CD4-positive, alpha-beta T cell treated with Interleukin-4 for 1 hour (primary cell): ENCODE measurements at regions not wholly inside any gene's neighbourhood (a gene's known extent, or its start where the extent isn't known, plus 50 kb on each side); places are given as distances from the start of the nearest gene placed in this dataset.

ENCODE experiments used
- DNase-seq, 2 donors: peaks; one replicate each; pipeline ENCODE4 v3.0.0-alpha.2; 2020 to 2022

DNA sequence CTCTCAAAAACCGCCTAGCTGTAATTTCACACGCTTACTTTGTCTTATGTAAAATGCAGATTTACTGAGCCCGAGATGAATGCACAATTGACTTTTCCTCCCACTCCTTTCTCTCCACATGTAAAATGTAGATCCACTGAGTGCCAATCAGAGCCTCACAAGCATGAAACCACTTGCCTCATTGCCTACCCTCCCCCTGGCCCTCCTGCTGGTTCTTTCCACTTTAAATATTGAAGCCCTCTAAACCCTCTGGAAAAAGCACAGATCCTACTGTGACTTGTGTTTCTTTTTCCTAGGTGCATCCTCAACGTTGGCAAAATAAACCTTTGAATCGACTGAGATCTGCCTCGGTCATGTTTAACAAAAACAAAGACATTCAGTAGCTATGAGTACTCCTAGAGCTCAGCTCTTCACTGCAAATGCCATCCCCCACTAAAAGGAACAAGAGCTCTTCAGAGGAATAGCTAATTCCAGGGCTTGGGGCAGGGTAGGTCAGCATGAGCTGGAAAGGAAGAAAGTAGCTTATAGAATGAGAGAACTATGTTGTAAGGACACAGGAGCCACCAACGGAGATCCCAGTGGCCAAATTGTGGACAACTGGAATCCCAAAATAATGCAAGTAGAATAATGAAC is 365.5 kb upstream of the RUNX1 start:
- DNase-seq: no peak

DNA sequence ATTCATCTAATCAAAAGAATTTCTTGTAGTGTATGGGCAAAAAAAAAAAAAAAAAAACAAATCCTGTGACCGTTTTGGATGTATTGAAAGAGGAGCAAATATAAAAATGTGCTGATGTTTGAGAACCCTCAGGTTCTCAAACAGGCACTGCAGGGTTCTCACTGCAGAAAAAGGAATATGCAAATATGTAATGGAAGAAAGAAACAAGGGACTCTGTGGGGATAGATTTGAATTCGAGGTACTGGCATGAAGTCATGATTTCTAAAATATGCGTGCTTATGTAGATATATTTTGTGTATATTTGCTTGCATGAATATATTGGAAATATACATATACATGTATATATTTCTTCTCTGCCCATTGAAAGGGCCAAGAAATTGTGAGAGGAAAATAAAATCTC is 365.0 kb upstream of the RUNX1 start:
- DNase-seq: no peak

DNA sequence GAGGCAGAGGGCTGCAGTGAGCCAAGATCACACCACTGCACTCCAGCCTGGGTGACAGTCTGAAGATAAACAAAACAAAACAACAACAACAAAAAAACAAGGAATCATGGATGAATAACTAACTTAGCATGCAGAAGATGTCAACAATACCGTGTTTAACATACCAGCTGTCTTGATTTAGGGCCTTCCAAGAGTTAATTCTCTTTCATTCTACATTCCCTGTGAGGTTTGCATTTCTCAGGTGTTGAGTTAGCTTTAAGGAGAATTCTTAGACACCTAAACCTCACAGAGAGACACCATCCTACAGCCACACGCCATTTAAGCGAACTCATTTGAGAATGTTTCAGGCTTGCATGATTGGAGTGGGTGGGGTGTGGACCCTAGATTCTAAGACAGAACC is 363.1 kb upstream of the RUNX1 start:
- no peak for DNase-seq

DNA sequence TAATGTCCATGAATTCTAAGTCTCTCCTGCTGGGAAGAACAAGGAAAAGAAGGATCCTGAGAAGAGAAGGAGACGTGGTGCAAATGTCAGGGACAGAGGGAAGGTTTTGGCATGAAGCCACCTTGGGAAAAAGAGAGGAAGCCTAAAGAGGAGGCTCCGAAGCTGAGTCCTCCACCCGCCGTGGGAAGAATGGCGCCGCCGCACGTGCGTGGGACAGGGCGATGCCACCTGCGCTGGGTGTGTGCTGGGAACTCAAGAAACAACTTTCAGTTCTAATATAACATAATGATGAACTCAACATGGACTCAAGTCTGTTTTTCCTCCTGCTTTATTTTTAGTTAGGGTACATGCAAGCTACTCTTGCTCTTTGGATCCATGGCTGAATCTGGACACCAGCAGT is 362.3 kb upstream of the RUNX1 start:
- no peak for DNase-seq

DNA sequence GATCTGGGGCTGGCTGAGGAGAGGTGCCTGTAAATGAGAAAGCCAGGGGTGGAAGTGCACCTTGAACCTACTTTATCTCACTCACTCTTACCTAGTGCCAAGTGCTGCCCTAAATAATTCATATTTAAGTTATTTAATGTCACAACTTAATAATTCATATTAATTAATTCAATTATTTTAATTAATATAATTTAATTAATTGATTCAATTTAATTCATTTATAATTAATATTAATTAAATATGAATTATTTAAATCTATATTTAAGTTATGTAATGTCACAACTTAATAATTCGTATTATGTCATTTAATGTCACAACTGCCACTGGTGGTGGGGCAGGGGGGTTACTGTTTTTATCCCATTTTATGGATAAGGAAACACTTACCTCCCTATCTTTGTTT is 361.6 kb upstream of the RUNX1 start:
- no peak for DNase-seq

DNA sequence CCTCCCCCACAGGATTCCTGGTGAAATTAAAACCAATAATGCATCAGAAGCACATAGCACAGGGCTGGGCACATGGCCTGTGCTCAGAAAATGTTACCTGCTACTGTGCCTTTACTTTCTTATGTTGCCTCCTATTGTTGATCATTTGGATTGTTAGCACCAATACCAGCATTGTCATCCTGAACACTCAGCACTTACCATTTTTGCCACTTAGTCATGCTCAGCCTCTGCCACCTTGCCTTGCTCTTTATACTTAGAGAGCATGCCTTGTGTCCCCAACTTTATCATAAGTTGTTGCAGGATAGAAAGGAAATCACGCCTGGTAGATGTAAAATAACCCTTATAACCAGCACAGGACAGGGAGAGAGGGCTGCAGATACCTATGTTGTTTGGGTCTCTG is 361.0 kb upstream of the RUNX1 start:
- DNase-seq: no peak

DNA sequence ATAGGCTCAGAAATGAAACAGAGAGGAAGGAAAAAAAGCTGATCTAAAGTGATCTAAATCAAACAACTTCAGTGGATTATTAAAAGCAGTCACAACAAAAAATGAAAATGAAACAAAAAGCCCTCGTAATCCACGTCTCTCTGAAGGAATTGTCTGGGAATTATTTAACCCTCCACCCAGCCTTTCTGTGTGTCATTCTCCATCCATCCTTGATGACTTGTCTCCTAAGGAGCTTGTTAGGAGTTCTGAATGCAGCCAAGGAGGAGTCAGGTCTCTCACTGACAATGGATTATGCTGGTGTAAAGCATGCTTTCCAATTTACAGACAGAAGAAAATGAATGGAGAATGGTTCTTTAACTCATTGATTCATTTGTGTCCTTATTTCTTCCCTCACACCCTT is 359.3 kb upstream of the RUNX1 start:
- no peak for DNase-seq

DNA sequence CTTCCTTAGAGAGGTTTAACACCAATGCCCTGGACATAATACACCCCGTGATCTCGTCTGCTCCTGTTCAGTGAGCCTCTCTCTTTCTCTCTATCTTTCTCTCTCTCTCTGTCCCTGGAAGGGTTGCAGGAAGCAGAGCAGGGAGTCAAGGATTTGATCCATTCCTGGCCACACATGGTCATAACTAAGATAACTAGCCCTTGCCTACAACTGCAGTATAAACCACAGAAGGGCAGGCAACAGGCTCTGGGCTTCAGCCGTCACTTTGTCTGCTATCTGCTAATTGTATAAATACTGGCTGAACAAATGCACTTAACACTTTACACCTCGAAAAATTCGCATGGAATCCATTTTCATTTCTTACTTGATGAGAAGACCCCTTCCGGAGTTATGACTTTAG is 357.5 kb upstream of the RUNX1 start:
- DNase-seq: no peak

DNA sequence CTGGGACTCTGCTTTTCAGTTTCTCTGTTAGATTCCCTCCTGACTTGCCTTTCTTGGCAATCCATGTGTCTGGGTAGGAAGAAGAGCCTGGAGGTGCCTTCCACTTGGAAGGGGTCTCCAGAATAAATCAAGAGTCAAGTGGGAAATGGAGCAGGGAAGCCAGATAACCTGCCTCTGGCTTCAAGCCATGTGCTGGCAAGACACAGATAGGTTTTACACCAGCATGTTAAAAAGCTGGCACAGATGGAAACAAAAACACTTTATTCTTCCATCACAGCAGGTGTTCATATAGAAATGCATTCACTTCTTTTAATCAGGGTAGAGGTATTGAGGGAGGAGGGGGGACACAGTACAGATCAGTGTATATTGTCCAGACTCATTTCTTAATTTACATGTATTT is 356.9 kb upstream of the RUNX1 start:
- no peak for DNase-seq

DNA sequence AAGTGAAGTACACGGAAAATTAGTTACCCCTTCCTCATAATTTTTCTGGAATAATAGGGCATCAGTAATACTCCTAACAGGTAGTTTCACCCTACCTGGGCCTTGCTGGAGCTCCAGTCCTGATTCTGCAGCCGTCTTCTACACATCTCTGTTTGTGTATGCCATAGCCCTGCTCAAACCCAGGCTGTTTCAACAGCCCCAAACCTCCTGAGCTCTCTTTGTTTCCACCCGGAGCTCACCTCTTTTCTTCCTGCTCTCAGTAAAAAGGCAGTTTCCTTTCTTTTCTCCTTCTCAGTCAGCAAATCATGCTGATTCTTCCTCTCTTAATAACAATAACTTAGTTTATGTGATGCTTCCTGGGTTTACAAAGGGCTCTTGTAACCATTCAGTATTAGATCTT is 355.1 kb upstream of the RUNX1 start:
- no peak for DNase-seq

DNA sequence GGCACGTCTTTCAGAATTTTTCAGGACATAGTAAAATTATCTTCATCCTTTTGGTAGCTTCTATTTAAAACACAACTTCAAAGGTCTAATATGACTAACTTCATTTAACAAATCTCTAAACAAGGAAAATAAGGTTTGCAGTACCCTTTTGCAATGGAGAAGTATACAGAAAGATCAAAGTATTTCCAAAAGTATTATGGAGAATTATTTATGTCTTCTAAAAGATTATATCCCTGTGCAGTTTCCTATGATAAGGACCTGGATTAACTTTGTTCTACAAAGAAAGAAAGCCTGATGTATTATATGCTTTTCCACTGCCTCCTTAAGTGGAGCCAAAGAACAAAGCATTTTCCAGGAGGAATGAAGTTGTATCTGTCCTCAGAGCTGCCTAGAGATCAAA is 353.0 kb upstream of the RUNX1 start:
- DNase-seq: no peak

DNA sequence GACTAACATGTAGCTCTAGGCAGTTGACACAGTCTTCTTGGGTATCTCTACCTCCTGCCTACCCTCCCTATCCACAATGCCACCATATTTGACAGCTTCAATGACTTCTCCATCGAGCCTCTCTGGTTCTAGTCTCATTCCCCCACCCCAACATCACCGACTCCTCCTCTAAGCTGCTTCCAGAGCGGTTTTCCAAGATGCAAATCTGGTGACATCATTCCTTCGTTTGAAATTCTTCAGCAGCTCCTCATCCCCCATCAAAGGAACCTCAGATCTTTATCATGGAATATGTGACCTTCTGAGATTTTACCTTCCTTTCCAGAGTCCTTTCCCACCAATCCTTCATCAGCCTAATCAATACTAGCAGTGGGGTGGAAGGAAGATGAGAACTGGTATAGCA is 352.4 kb upstream of the RUNX1 start:
- no peak for DNase-seq

DNA sequence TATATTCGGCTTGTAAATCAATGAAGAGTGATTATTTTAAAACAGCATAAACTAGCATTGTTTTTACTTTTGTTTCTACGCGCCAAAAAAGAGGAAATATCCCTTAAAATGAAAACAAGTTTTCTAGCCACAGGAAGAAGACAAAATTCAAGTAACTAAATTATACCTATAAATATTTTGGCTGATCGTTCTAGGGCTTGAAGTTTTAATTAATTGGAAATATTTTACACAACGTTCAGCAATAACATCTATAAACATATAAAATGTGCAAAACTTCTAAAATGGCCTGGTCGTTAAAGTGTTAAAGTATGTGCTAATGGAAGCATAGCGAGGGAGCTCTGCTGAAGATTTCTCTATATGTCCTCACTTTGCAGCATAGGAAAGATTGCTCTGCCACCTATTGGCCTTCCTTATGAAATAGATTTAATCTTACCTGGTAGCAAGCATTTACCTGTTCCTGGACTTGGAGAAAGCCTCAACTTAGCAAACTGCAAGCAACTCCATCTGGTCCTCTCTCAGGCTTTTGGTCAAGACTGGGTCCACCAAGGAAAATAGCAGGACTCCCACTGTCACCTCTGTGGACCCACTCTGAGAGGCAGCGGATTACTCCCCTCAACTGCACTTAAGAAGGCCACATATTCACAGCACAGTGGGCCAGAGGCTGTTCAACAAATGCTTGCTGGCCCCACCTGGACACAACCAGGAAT is 351.3 kb upstream of the RUNX1 start:
- peak; percentile 29 to 75 for DNase-seq

DNA sequence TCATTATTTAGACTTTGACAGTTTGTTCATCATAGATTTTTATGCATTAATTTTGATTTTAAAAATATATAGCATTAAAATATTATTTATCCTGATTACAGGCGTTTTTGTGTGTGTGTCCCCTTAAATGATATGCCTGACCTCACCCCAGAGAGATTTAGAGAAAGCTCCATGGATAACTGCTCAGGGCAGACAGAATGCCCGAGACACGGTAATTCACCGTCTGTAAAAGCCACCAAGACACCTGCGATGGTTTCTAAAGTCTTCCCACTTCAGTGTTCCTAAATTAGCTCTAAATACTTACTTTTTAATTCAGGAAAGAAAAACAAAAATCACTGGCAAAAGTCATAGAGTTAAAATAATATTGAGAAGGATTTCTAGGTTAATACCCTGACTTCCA is 350.6 kb upstream of the RUNX1 start:
- DNase-seq: no peak

DNA sequence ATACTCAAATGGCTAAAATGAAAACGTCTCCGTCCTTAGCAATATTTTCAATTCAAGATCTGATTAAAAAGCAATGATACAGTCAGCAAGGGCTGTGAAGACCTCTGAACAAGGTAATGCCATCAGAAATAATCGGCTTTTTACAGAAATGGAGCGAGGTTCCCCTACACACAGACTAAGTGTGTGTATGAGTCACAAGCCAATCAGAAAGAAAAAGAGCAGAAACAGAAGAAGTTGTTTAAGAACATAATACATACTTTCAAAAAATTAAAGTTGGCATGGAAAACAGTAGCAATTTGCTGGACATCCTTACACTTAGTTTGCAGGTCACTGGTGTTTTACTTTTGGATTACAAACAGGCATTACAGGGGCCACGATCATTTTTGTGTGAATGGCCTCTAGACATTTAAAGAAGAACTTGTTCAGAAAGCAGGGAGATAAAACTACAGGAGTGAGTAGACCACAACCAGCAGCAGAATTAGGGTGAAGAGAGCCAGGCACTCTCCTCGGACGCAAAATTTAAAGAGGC is 350.0 kb upstream of the RUNX1 start:
- no peak for DNase-seq

DNA sequence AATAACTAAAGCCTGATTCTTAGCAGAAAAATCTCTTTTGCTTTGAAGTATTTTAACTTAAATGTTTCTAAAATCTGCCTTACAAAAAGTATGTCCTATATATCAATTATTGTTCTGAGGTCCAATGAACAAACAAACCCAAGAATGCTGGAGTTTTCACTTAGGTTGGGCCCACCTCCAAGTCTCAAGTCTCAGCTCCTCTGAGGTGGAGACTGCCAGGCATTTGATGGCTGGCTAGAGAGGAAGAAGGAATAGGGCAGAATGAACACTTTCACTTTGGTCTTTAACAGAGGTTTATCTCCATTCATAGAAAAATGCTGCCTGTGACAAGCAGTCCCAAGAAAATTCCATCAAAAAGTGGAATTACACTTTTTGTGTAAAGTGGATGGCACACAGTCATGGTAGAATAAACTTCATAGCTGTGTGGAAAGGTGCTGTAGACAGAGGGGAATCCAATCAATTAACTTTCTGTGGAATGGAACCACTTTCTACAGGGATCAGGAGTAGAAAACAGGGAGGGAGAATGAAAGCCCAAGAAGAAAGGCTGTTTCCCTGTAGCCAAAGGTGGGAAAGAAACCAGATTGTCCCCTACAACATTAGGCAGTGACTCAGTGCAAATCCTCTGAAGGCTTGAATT is 349.4 kb upstream of the RUNX1 start:
- no peak for DNase-seq

DNA sequence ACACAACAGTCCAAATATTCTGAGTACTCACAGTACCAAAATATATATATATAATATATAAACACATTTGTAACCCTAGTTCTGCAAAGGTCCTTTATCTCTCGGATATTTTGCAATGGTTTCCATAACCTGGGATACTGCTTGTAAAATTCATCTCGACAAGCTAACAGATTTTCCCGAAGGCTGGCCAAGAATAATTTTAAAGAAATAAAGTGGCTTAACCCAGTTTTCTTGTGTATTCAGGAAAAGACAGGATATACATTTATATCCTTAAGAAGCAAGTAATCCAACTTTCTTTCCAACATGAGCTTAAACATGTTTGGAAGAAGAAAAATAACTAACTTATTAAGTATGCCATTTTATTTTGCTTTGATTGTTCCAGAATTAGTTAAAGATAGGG is 348.7 kb upstream of the RUNX1 start:
- DNase-seq: no peak

DNA sequence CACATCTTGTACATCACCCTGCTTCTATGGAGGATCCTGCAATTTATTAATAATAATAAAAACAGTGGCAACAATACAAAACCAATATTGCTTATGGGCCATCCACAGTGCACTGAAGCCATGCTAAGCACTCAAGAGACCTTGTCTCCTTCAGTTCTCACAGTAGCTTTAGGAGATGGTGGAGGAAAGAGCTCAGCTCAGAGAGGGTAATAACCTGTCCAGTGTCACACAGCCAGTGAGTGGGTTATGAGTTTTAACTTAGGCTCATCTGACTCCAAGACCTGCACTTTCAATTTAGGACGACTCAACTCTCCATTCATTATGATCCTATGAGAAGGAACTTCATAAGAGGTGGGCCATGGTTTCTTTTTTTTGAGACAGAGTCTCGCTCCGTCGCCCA is 347.6 kb upstream of the RUNX1 start:
- DNase-seq: no peak

DNA sequence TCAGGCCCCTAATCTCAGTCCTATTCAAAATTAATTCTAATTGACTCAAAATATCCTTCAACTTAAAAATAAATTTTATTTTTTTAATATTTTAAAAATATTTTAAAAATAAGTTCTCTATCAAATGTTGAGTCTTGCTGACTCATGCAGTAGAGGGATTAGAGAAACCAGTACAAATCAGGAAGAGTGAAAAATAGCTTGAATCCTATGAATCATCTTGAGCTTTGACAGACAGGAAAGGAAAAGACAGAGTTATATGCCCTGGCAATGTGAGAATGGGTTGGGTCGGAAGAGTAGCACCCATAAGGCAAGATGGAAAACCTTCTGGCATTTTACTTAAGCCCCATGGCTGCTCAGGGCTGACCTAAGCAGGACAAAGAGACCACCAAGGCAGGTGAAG is 346.6 kb upstream of the RUNX1 start:
- no peak for DNase-seq

DNA sequence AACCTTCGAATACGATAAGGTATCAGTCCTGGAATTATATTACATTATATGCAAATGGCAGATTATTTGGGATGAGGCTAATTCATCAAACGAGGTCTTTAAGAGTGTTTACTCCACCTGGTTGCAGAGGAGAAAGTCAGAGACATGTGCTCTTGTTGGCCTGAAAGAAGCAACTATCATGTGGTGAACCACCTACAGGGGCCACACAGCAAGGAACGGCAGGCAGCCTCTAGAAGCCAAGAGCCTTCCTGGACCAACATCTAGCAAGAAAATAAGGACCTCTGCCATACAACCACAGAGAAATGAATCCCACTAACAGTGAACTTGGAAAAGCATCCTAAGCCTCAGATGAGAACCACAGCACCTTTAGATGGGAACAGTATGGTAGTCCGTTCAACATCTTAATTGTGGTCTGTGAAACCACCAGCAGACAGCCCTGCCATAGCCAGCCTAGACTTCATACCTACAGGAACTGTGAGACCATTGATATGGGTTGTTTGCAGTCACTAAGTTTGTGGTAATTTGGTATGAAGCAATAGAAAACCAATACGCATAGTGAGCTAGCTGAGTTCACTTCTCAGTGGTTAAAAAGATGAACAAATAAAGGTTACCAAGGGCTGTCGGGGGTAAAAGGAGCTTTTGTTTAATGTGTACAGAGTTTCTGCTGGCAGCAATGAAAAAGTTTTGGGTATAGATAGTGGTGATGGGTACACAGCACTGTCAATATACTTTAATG is 345.7 kb upstream of the RUNX1 start:
- no peak for DNase-seq

DNA sequence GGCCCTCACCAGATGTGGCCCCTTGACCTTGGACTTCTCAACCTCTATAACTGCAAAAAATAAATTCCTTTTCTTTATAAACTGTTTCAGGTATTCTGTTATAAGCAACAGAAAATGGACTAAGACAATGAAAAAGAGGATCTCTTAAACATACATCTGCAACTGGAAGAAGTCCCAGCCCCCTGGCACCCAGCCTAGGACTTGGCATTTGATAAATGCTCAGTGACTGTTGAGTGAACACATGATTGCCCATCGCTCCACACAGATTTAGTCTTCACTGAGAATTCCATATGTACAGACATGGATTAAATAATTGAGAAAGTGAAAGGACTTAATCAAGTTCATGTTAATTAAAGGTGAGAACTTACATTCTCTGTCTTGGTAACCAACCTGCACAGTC is 344.9 kb upstream of the RUNX1 start:
- no peak for DNase-seq

DNA sequence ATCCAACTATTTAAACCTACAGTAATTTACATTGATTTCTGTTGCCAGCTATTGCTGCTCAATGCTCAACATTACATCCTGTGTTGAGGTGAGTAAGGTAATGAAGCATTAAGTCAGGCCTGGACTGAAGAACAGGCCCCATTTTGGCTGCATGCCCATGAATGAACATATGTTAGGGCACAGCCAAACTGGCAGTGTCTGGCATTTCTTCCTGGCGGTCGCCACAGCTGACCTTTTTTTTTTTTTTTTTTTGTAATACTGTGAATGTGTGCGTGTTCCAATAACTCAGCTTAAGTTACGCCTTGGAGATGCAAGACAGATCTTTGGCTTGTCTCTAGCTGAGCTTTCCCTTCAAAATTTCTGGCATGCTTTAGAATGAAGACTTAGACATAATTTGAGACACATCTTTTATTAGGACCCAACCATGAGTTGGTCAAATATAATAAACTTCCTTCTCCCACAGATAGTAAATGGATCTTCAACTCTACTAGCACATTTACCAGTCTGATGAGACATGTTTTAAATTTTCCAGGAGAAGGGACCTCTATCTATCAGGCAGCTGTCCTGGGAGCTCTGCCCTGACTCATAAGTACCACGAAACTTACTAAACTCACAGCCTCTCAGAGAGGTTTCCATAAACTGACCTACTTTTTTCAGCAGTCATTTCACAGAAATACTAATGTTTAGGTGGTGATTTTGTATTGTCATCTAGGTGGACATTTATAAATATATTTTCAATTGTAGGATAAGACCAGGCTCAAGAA is 341.1 kb upstream of the RUNX1 start:
- no peak for DNase-seq

DNA sequence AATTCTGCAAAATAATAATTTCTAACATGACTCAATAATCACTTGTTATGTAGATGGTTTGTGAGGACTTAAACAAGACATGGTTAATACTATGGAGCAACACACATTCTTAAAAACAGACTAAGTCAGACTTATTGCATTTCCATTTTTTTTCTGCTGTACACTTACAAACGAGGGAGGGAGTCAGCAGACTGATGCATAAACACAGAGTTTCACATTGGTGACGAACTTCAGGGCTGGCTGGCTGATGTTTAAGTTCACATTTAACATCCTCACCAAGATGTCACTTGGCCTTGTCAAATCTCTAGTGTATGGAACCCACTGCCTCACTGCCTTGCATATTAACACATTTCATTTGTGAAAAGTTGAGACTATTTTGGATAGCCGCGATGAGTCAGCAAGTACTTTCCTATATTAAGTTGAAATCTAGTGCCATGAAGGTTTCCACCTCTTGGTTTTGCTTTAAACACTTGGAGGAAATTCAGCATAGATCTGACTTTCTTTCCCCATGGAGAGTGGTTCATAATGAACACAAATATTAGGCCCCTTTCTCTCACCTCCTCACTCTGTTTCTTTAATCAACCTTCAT is 337.5 kb upstream of the RUNX1 start:
- no peak for DNase-seq
